ENCODE measurements at regions not wholly inside any gene's neighbourhood (a gene's known extent, or its start where the extent isn't known, plus 50 kb on each side); places are given as distances from the start of the nearest gene placed in this dataset.

- Mint-ChIP-seq H3K27ac (ENCODE audit: unreplicated experiment) (no peak overlapping the region), H3K4me3 (ENCODE audit: unreplicated experiment) (no peak overlapping the region), H3K4me1 (ENCODE audit: unreplicated experiment) (no peaks in the 10 kb centered on the region)
These were observed 410.9 kb downstream of the TYW1 start for GRCh38 chr7:67407392-67408071.

GRCh38 chr7:67408109-67408508, 411.5 kb downstream of the TYW1 start:
- Mint-ChIP-seq H3K27ac (ENCODE audit: unreplicated experiment) (no peak overlapping the region), H3K4me1 (ENCODE audit: unreplicated experiment) (no peaks in the 10 kb centered on the region)

More at GRCh38 chr7:67407392-67408071, 410.9 kb downstream of the TYW1 start:
- no peaks in the 10 kb centered on the region for H3K27me3 Mint-ChIP-seq (ENCODE audit: unreplicated experiment)
- peaks cover 23% of the 10 kb centered on the region for H3K9me3 Mint-ChIP-seq (ENCODE audit: unreplicated experiment)
- H3K36me3 Mint-ChIP-seq (ENCODE audit: low read depth, unreplicated experiment), result peaks cover 4% of the 10 kb centered on the region
- no peak for TF ChIP-seq CTCF (IDR thresholded peaks at IDR 0.05; ENCODE audit: unreplicated experiment)
- DNase-seq (ENCODE audit: low spot score), result no peak

GRCh38 chr7:67413670-67414069, 417.0 kb downstream of the TYW1 start:
- Mint-ChIP-seq H3K36me3 (ENCODE audit: low read depth, unreplicated experiment) (peaks cover 8% of the 10 kb centered on the region), H3K27me3 (ENCODE audit: unreplicated experiment) (peaks cover 4% of the 10 kb centered on the region), H3K4me1 (ENCODE audit: unreplicated experiment) (no peaks in the 10 kb centered on the region), H3K27ac (ENCODE audit: unreplicated experiment) (no peak overlapping the region), H3K4me3 (ENCODE audit: unreplicated experiment) (no peak overlapping the region), H3K9me3 (ENCODE audit: unreplicated experiment) (peaks cover 37% of the 10 kb centered on the region)
- no peak for TF ChIP-seq CTCF (IDR thresholded peaks at IDR 0.05; ENCODE audit: unreplicated experiment)
- no peak for DNase-seq (ENCODE audit: low spot score)

More at GRCh38 chr7:67408109-67408508, 411.5 kb downstream of the TYW1 start:
- Mint-ChIP-seq H3K9me3 (ENCODE audit: unreplicated experiment) (peaks cover 24% of the 10 kb centered on the region), H3K27me3 (ENCODE audit: unreplicated experiment) (no peaks in the 10 kb centered on the region), H3K36me3 (ENCODE audit: low read depth, unreplicated experiment) (peaks cover 2% of the 10 kb centered on the region), H3K4me3 (ENCODE audit: unreplicated experiment) (no peak overlapping the region)
- TF ChIP-seq CTCF (IDR thresholded peaks at IDR 0.05; ENCODE audit: unreplicated experiment), result no peak
- DNase-seq (ENCODE audit: low spot score), result no peak

- TF ChIP-seq CTCF (IDR thresholded peaks at IDR 0.05; ENCODE audit: unreplicated experiment), result no peak
- Mint-ChIP-seq H3K9me3 (ENCODE audit: unreplicated experiment) (peaks cover 41% of the 10 kb centered on the region), H3K4me3 (ENCODE audit: unreplicated experiment) (no peak overlapping the region), H3K27ac (ENCODE audit: unreplicated experiment) (no peak overlapping the region), H3K36me3 (ENCODE audit: low read depth, unreplicated experiment) (peaks cover 8% of the 10 kb centered on the region), H3K4me1 (ENCODE audit: unreplicated experiment) (no peaks in the 10 kb centered on the region), H3K27me3 (ENCODE audit: unreplicated experiment) (peaks cover 4% of the 10 kb centered on the region)
- no peak for DNase-seq (ENCODE audit: low spot score)
These were observed 418.2 kb downstream of the TYW1 start for GRCh38 chr7:67414858-67415257.

- Mint-ChIP-seq H3K9me3 (ENCODE audit: unreplicated experiment) (peaks cover 29% of the 10 kb centered on the region), H3K36me3 (ENCODE audit: low read depth, unreplicated experiment) (no peaks in the 10 kb centered on the region), H3K27ac (ENCODE audit: unreplicated experiment) (no peak overlapping the region), H3K27me3 (ENCODE audit: unreplicated experiment) (peaks cover 3% of the 10 kb centered on the region), H3K4me1 (ENCODE audit: unreplicated experiment) (no peaks in the 10 kb centered on the region), H3K4me3 (ENCODE audit: unreplicated experiment) (no peak overlapping the region)
- TF ChIP-seq CTCF (IDR thresholded peaks at IDR 0.05; ENCODE audit: unreplicated experiment), result no peak
- DNase-seq (ENCODE audit: low spot score), result no peak
These were observed 426.0 kb downstream of the TYW1 start for GRCh38 chr7:67422601-67423000.
